ENCODE measurements at regions not wholly inside any gene's neighbourhood (a gene's known extent, or its start where the extent isn't known, plus 50 kb on each side); places are given as distances from the start of the nearest gene placed in this dataset.
"Not testable (repeated sequence)": the region's sequence is repeated elsewhere in the genome, so short reads cannot be mapped to it uniquely, and the experiment has no call there.

DNA sequence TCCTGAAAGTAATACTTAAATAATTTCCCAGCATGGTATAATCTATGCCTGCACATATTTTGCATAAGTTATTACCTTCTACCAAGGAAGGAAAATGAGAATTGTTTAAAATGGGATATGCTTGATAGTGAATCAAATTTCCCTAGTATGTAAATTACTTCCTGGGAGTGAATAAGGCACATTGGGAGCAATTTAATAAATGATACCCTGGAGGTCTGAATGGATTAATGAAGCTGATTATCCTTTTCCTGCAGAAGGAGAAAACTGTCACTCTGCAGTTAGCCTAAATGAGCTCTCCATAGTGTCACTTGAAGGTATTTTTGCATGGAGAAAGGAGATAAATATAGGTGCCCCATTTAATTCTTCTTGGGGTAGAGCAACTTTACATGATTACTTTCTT, 2212.0 kb downstream of the PCDH7 start:
- DNase-seq (ENCODE audit: low read depth, low spot score) = no peak

DNA sequence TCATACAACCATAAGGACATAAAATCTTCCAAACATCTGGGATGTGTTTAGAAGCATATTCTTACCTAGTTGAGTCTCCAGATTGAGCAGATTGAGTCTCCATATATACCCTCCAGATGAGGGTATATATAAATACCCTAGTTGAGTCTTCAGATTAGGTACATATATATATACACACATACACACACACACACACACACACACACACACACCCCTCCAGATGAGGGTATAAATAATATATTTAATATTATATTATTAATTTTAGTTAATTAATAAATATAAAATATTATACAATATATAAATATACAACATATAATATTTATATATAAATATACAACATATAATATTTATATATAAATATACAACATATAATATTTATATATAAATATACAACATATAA, 2219.1 kb downstream of the PCDH7 start:
- not testable (repeated sequence) for DNase-seq (ENCODE audit: low read depth, low spot score)

DNA sequence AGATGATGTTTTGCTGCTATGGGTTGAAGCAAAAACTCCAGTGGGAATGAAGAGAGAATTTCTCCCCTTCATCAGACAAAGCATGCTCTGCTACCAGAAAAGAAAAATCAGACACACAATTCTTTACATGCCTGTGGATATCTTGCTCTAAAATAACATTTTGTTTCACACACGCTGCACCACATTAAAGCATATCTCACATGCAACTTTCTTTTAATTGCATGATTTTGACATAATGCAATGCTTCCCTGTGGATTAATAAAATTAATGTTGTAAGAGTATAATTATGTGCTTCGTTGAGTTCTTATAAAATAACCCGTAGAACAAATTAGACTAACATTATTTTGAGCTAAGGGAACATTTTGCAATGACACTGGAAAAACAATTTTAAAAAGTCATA, 2230.7 kb downstream of the PCDH7 start:
- no peak for DNase-seq (ENCODE audit: low read depth, low spot score)

DNA sequence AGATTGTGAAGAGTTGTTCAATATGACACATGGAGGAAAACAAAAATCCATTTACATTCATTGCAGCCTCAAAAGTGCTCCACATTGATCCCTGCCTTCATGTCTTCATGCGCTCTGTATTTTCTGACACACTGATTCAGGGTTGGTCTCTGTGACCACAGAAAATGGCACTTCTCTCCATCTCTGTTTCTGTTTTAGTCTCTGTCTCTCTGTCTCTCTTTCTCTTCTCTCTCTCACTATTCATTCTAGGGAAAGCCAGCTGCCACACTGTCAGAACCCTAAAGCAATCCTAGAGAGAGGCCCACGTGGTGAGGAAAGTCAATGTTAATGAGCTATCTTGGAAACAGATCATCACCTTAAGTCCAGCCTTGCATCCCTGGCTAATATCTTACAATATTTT, 2238.4 kb downstream of the PCDH7 start:
- no peak for DNase-seq (ENCODE audit: low read depth, low spot score)

DNA sequence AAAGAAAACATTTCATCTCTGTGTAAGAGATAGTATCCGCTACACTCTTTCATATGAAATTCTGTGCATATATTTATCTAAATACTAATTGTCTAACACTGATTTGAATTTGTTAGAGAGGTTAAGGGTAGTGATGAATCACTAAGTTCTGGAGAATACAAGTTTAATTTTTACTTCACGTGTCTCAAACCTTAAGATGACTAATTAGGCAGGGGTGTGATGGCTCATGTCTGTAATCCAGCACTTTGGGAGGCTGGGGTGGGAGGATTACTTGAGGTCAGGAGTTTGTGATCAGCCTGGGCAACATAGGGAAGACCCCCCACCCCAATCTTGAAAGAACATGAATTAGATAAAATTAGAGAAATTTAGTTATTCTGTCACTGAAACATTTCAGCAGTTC, 2241.9 kb downstream of the PCDH7 start:
- DNase-seq (ENCODE audit: low read depth, low spot score) = no peak

DNA sequence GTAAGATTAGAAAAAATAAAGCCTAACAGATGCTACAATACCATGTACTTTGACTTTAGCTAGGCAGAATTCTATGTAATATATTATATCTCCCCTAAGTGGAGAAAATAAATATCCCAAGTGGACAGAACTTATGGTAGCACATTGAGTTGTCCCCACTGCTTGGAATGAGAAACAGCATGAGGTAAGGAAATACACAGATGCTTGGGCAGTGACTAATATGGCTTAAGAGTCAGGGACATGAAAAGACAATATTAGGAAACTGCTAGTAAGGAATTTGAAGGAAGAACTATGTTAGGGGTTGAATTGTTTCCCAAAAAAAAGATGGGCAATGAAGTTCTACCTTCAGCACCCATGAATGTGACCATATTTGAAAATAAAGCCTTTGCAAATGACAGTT, 2265.1 kb downstream of the PCDH7 start:
- DNase-seq (ENCODE audit: low read depth, low spot score) = peak; percentile 15

DNA sequence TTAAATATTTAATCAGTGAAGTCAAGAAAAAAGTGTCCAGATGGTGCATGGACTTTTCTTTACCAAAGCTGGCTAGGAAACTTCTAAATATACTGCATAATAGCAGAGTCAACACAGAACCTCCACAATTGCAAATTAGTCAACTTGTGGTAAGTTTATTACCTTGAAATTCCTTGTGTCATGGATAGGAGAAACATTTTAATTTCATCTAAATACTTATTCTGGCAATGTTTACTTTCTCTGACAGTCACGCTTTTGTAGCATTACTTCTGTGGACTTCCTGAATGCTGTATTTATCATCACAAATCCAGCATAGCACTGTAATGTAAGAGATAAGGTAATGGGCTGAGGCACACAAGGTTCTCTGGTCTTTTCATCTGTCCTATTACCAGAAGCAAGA, 2266.1 kb downstream of the PCDH7 start:
- DNase-seq (ENCODE audit: low read depth, low spot score) = no peak

DNA sequence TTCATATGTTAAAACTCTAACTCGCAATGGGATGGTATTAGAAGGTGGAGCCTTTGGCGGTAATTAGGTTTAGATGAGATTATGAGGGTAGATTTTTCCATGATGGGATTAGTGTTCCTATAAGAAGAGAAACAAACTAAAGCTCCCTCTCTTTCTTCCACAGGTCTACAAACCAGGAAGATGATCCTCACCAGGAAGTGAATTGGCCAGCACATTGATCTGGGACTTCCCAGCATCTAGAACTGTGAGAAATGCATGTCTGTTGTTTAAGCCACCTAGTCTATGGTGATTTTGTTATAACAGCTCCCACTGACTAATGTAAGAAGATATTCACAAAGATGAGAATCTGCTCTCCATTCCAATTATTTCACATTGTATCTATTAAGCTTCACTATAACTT, 2266.9 kb downstream of the PCDH7 start:
- no peak for DNase-seq (ENCODE audit: low read depth, low spot score)

DNA sequence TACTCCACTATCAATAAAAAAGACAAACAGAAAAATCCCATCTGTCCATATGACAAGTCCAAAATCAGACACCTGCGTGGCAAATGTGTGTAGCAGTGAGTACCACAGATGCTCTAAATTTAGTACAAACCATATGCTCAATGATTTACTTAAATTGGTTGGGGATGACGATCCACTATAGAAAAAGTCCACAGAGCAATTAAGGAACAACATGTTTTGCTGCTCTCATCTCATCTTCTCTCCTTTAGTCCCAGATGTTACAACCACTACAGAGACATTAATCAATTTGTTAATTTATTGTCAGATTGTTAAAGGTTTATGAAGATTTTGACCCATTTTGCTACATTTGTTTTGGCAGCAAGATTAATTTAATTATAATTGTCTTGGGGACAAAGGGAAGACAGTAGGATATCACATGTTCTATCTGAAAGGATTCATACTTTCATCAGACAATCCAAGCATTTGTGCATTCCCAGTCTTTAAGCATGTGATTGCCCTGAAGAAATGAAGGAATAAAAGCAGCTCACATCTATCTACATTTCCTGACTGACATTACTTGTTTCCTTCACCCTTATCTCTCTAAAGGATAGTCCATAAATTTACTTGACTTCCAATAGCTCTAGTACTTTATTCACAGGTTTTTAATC, 2268.1 kb downstream of the PCDH7 start:
- no peak for DNase-seq (ENCODE audit: low read depth, low spot score)

DNA sequence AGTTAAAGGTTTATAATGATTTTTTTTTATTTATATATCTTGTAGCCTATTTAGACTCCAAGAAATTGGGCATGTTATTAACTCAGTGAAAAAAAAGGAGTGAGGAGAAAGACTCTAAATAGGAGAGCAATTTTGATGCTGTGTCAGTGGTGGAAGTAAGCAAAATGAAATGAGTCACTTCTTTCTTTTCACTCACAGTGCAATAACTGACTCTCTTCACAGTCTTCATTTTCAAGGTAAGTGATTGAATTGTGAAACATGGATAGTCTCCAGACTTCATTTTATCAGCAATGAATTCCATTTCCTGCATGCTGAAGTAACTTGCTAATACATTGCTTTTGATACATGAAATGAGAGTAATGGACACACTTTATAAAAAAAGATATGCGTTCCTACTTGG, 2271.5 kb downstream of the PCDH7 start:
- DNase-seq (ENCODE audit: low read depth, low spot score) = no peak

DNA sequence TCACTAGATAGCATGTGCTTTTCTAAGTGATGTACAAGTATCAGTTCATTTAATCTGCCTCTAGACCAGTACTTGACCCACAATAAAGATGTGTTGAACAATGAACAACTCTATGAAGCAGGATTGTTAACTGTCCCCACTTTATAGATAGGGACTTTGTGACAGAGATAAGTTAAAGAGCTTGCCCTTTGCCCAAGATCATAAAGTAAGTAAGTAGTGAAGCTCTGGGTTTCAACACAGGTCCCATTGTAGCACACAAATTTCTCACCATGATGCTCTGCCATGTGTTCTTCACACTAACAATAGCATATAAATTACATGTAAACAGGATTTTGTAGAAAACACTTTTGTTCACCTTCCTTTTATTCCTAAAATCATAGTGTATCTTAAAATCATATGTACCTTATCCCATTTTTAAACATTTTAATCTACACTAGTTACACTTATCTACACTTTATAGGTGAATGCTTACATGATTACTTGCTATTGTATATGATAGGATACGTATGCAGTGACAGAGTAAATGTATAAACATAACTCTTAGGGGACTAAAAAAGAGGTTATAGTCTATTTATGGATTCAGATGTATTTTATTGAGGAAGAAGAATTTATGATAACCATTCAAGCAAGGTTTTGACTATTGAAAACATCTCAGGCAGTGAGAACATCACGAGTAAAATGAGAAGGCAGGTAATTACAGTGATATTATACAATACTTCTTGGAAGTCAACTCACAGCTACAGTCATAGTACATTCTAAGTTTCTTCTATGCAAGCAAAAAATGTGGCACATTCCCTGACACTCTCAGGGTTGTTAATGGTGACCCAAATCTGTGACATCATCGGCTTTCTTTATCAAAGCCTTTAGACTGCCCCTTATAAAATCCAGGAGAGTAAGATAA, 2275.1 kb downstream of the PCDH7 start:
- no peak for DNase-seq (ENCODE audit: low read depth, low spot score)

DNA sequence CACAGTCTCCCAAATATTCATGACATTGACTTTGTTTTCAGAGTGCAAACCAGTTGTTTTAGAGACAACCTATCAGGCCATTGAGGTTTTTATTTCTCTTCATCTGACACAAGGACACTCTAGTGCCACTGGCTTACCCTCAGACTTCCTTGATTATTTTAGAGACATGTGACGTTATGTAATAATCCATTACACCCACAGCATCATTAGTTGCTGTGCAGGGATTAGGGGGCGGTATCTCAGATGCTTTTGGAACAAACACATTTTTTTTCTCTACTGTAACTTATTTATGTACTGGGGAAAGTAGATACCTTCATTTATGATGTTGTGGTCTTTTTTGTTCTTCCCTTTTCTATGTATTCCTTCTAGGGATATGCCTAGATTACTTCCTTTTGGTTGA, 2293.1 kb downstream of the PCDH7 start:
- DNase-seq (ENCODE audit: low read depth, low spot score) = no peak

DNA sequence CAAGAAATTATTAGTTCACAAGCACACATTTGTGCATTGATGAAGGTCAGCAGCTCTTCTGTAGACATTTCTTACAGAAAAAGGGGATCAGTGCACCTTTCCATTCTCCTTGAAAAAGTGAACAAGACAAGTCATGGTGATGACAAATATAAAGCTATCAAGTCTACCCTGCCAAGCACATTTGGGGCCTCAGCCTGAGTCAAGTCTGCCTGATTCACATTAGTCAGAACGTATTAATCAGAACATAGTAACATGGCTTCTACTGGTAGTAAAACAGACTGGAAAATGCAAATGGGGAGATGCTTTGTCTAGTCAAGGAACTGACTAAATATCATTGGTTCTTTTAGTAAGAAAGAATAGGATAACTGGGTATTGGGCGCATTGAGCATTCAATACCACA, 2305.1 kb downstream of the PCDH7 start:
- no peak for DNase-seq (ENCODE audit: low read depth, low spot score)

DNA sequence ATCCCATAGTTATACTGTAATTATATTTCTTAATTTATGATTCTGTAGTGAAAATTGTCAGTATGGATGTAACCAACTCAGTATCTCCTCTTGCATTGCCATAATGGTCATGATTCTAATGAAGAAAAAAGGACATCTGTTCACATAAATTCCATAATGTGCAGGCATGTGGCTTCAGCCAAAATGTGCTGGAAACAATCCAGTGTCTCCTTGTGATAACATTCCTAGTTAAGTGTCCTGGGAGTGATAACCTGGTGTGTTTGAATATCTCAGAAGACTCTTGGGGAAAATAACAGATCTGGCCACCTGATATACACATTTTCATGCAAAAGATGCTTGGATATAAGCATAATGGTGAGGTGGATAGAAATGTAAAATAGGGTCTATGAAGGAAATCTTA, 2309.8 kb downstream of the PCDH7 start:
- DNase-seq (ENCODE audit: low read depth, low spot score) = no peak

DNA sequence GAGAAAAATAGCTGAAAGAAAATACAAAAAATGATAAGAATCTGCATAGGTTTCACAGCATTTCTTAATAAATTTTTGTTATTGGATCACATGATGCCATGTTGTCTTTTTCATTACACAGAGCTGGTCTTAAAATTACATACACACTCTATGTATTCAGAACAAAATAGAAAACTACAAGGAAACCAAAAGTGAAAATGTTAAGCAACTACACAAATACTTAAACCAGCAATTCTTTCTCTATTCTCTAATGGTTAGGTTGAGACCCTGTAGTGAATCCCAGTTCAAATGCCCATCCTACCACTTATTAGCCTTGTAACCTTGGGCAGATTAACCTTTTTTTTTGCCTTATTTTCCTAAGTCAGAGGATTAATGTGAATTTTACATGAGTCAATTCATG, 2311.2 kb downstream of the PCDH7 start:
- no peak for DNase-seq (ENCODE audit: low read depth, low spot score)

DNA sequence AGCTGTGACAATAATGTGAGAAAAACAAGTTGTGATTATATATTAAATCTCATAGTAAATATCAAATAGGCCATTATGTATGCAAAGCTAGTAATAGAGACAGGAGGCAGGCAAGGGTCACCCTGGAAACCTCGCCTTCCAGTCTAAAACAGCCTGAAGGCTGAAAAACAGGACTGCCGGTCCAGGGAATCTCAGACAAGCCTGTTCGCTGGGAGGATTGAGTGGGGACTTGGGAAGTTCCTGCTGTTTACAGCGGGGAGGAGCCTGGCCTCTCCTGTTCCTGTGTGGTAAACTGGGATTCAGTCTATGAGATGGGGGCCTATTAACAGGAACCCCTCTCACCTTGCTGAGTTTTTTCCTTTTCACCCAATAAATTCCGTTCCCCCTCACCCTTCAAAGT, 2317.3 kb downstream of the PCDH7 start:
- no peak for DNase-seq (ENCODE audit: low read depth, low spot score)

DNA sequence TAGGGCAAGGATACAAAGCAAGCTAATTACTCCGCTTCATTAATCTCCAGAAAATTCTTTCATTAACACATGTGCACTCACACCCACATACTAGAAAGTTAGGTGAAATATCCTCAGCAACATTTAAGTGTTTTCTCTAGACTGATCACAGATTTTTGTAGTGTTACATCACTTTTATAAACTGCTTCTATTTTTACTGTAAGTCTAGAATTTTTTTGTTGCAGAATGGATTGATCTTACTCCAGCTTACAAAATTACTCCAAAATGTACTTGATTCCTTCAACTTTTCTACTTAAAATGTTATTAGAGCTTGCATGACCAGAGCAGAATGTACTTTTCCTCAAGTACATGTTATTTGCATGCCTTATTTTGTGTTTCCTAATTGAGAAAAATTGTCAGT, 2325.2 kb downstream of the PCDH7 start:
- DNase-seq (ENCODE audit: low read depth, low spot score) = no peak

DNA sequence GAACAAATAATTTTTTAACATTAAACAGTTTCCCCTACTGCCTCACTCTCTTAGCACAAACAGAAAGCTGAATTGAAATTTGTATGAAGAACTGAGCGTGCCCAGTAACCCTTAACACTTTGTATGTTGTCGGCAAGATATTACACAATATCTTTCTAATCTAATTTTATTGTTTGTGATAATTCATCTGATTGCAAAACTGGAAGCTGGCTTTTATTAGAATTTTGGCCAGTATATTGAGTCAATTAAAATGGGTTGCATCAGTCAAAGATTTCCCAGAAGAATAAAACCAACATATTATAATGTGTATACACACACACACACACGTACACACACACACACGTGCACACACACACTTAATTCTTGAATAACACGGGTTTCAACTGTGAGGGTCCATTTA, 2332.1 kb downstream of the PCDH7 start:
- no peak for DNase-seq (ENCODE audit: low read depth, low spot score)

DNA sequence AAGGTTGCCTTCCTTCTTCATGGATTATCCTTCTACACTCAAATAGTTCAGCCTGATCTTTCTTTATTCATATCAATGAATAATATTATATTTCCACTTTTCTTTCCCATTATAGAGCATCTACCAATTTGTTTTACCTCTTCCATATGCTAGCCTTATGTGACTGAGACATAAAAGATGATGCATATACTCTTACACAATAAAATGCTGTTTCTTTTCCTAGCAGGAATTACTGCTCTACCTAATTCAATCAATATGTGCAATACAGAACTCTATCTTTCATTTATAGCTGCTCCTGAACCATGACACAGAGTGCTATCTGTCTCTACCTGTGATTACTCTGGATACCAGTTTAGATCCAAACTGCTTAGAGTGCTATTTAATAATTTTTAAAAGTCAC, 2334.0 kb downstream of the PCDH7 start:
- DNase-seq (ENCODE audit: low read depth, low spot score) = no peak

DNA sequence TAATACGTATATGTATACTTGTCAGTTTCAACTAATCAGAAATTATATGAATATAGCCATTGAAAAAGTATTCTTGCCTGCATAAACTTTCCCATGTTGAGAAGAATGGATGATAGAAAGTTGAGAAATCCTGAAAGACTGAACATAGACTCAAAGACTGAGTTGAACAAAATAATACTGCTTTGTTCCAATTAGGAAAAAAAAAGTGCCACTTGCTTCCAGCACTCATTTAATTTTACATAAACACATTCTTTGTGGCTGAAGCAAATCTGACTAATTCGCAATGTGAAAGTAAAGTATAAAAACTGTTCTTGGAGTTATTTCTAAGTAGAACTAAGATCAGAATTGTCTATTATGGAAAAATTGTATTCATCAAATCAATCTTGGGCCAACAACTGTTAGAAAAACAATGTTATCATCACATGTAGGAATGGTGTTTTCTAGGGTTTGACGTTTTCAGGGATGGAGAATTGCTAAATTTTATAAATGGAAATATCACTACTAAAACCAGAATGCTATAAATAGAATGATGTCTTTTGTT, 2334.6 kb downstream of the PCDH7 start:
- DNase-seq (ENCODE audit: low read depth, low spot score) = no peak

DNA sequence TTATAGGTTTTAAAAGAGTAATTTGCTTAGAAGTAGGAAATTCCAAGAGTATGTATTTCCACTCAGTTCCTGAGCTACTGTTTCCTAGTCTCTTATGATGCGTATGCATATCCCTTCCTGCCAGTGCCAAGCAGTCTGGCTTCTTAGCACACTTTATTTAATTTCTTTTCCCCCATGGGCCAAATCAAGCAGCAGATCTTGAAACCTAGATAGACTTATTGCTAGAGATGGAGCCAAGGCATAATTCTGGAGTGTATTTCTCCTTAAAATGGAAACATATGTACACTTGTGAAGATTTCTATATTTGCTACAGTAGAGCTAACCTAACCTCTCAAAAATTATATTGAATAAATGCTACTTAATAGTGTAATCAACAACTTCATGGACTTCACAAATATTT, 2337.6 kb downstream of the PCDH7 start:
- DNase-seq (ENCODE audit: low read depth, low spot score) = no peak

DNA sequence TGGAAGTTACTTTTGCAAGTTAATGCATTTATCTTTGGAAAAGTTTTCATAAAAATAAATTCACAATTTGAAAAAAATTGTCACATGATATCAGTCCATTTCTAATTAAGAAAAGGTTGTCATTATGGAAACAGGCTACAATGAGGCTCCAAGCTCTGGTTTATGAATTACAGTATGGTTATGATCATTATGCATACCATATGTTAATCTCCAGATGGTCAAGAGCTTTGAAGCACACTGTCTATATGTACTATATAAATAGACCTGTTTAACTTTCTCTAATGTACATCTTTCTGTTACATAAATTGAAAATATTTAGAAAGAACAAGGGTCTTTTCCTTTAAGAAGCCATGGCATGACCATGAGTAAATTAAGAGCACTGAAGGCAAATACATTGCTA, 2338.8 kb downstream of the PCDH7 start:
- DNase-seq (ENCODE audit: low read depth, low spot score) = no peak
